ENCODE measurements at regions not wholly inside any gene's neighbourhood (a gene's known extent, or its start where the extent isn't known, plus 50 kb on each side); places are given as distances from the start of the nearest gene placed in this dataset.

DNA sequence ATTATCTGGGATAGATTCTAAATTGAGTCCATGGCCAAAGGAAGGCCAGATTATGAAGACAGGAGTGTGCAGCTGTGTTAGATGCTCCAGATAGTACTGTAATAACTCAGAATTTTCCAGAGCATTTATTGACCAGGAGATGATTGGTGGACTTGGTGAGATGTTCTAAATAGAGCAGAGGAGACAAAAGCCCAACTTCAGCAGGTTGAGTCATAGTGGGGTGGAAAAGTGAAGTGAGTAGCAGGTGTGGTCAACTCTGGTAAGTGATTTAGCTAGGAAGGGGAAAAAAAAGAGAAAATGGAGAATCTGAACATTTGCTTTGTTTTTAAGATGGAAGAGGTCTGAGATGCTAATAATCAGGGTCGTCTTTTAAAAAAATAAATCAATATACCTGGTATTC, 227.4 kb downstream of the TMEM200A start:
- Histone ChIP-seq H3K27ac (no peak overlapping the region), H3K9me3 (no peaks in the 10 kb centered on the region), H3K27me3 (no peaks in the 10 kb centered on the region), H3K4me3 (no peak overlapping the region), H3K4me1 (no peaks in the 10 kb centered on the region), H3K36me3 (no peaks in the 10 kb centered on the region)
- intact Hi-C loops (cut with DNase I; ENCODE audit: low total_unique reads), result no loop called here
- TF ChIP-seq, protein P1, sequence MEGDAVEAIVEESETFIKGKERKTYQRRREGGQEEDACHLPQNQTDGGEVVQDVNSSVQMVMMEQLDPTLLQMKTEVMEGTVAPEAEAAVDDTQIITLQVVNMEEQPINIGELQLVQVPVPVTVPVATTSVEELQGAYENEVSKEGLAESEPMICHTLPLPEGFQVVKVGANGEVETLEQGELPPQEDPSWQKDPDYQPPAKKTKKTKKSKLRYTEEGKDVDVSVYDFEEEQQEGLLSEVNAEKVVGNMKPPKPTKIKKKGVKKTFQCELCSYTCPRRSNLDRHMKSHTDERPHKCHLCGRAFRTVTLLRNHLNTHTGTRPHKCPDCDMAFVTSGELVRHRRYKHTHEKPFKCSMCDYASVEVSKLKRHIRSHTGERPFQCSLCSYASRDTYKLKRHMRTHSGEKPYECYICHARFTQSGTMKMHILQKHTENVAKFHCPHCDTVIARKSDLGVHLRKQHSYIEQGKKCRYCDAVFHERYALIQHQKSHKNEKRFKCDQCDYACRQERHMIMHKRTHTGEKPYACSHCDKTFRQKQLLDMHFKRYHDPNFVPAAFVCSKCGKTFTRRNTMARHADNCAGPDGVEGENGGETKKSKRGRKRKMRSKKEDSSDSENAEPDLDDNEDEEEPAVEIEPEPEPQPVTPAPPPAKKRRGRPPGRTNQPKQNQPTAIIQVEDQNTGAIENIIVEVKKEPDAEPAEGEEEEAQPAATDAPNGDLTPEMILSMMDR (IDR thresholded peaks at IDR 0.05), result no peak
- TF ChIP-seq POLR2A (IDR thresholded peaks at IDR 0.05), result no peak
- DNase-seq, result no peak

DNA sequence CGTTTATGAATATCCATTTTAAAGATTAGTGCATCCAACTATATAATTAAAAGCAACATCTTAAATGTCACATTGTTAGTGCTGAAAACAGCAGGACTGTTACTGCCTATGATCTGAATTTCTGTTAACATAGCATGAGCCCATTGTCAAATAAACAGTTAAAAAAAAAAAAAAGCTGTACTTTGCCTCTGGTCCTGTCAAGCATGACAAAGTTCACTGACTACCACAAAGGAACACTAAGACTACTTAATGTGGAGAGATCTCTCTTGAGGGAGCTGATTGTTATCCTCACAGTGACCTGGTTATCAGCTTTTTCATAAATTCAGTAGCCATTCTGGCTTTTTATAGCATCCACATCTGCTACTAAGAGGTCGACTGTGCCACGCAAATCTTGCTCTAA, 228.1 kb downstream of the TMEM200A start:
- no peak overlapping the region for H3K27ac ChIP-seq
- DNase-seq, result no peak
- intact Hi-C loops (cut with DNase I; ENCODE audit: low total_unique reads), result no loop called here
- no peak for TF ChIP-seq POLR2A (IDR thresholded peaks at IDR 0.05)
- TF ChIP-seq, protein P1 (IDR thresholded peaks at IDR 0.05), result no peak
- H3K9me3 ChIP-seq, result no peaks in the 10 kb centered on the region
- no peaks in the 10 kb centered on the region for H3K4me1 ChIP-seq
- H3K36me3 ChIP-seq, result no peaks in the 10 kb centered on the region
- H3K27me3 ChIP-seq, result no peaks in the 10 kb centered on the region
- H3K4me3 ChIP-seq, result no peak overlapping the region

DNA sequence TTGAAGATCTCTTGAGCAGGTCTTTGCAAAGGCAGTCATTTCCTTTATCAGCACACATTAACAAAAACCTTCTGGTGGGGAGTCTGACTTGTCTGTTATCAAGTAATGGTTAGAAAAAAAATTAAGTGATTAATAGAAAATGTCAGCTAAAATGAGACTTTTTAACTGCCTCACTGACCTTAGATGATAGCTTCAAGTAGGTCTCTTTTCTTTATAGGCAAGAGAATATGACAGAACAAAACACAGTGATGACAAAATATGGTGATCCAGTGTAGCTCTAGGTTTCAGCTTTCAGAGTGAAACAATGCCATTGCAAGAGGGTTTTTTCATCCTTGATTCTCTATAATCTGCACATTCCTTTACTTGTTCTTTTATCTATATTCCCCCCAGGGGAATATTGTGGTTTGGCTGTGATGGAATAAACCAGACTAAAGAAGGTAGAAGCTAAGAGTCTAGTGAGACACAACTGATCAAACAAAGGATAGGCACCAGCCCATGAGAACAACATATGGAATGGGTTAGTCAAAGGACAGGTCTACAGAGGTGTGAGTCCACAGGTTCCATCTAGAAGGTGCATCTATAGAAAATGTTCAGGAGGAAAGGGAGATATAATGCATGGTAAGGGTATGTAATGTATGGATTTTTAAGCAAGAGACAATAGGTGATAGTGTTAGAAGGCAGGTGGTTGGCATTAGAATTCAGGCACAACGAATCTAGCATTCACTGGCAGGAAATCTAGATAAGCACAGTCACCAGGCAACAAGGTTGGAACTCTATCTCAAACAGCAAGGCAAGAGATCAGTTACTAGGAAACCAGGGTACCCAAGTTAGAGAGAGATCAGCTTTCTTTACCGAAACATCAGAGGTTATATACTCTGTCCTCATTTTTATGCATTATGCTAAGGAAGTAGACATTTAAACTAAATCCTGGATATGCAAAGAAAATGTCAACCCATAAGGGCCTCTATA, 228.9 kb upstream of the SMLR1 start:
- no peaks in the 10 kb centered on the region for H3K36me3 ChIP-seq
- TF ChIP-seq, protein P1 (IDR thresholded peaks at IDR 0.05), result no peak
- no peak for TF ChIP-seq POLR2A (IDR thresholded peaks at IDR 0.05)
- intact Hi-C loops (cut with DNase I; ENCODE audit: low total_unique reads), result no loop called here
- no peak for DNase-seq
- no peak overlapping the region for H3K27ac ChIP-seq
- H3K27me3 ChIP-seq, result no peaks in the 10 kb centered on the region
- peaks cover 0 to 8% of the 10 kb centered on the region in 2 donors for H3K4me1 ChIP-seq
- H3K9me3 ChIP-seq, result no peaks in the 10 kb centered on the region
- no peak overlapping the region for H3K4me3 ChIP-seq

DNA sequence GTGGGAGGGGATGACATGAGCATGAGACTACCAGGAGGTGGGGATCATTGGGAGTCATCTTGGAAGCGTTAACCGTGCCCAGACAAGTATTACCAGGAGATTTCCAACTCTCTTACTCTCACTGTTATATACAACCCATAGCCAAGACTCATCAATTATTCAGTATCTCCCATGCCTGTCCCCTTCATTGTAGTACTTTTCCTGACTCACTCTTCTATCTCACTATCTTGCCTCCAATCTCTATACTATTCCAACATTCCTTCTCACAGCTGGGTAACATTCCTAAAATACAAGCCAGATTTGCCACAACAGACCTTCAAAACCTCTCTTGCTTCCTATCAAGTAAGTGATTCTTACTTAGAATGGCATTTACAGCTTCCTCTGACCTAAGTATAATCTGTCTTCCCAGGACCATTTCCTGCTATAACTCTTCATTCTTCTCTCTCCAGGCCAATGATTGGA, 226.3 kb upstream of the SMLR1 start:
- no peak for DNase-seq
- H3K27ac ChIP-seq, result no peak overlapping the region
- intact Hi-C loops (cut with DNase I; ENCODE audit: low total_unique reads), result no loop called here

More for the DNA sequence above, 226.3 kb upstream of the SMLR1 start:
- Histone ChIP-seq H3K27me3 (no peaks in the 10 kb centered on the region), H3K36me3 (no peaks in the 10 kb centered on the region), H3K4me1 (peaks cover 3 to 16% of the 10 kb centered on the region in 2 donors), H3K9me3 (no peaks in the 10 kb centered on the region), H3K4me3 (no peak overlapping the region)
- TF ChIP-seq POLR2A (IDR thresholded peaks at IDR 0.05), result no peak
- TF ChIP-seq, protein P1 (IDR thresholded peaks at IDR 0.05), result no peak

Measured in uterus (tissue), 3 donors.